Heart left ventricle (tissue), 13 donors: ENCODE measurements at regions not wholly inside any gene's neighbourhood (a gene's known extent, or its start where the extent isn't known, plus 50 kb on each side); places are given as distances from the start of the nearest gene placed in this dataset.

ENCODE experiments used
- CTCF ChIP-seq, 12 donors: fragments of 200-600 bp; sonication (generic) in 4 of 12; IDR thresholded peaks; one replicate each; pipeline versions ENCODE4 v1.5.0 to v1.8.0; 2018 to 2022; ENCODE audit warnings: antibody characterized with exemption in 12 of 12, mild to moderate bottlenecking in 5 of 12
- POLR2A ChIP-seq, 2 donors: fragments of 450-650 bp; IDR thresholded peaks; one replicate each; pipeline ENCODE4 v1.6.1; 2017; ENCODE audit warnings: antibody characterized with exemption in 2 of 2, mild to moderate bottlenecking in 2 of 2, moderate library complexity in 2 of 2
- donor health status: ischemic (EF 13 %, LVEDD 7.1; RV severe dilation, severe dysfunction).
- donor health status: DM: no; HTN: yes; CAD: no.
- donor health status: DM: no; HTN: no; CAD: no.
- donor health status: ischemic (EF 25% LVEDD 6.9; RV normal size, moderate dysfunction).
- donor health status: ischemic (EF 25% LVEDD 5.7; RV mildly dilated, moderate dysfunction).
- donor health status: ischemic (EF 35%, LVEDD 5.7; RV mildly dilated, moderate dysfunction).
- donor health status: nonischemic (EF 11% LVEDD 7.7; RV severe dilation, severe dysfunction).
- donor health status: DM: yes; HTN: yes; CAD: no.
- donor health status: PGD.
- donor health status: ischemic (EF 29% LVEDD 5.4; RV normal size, mild dysfunction).
- donor health status: nonischemic (EF 23%, LVEDD 6.1; RV moderate dilation, normal function).

- TF ChIP-seq CTCF (IDR thresholded peaks at IDR 0.05) = no peak
- no peak for TF ChIP-seq POLR2A (IDR thresholded peaks at IDR 0.05)
Observed at GRCh38 chr14:38089123-38089522, 118.6 kb upstream of the SSTR1 start.
